HG03439 (cell line): ENCODE measurements at regions not wholly inside any gene's neighbourhood (a gene's known extent, or its start where the extent isn't known, plus 50 kb on each side); places are given as distances from the start of the nearest gene placed in this dataset.

Experiments used
- ATAC-seq: cut with Tn5 transposase; IDR thresholded peaks from one replicate; pipeline ENCODE4 v1.9.1; 2021; ENCODE audit warnings: mild to moderate bottlenecking, moderate library complexity; ENCODE audit not compliant: unreplicated experiment

- no peak for ATAC-seq
Measured at GRCh38 chr4:165716472-165716871, 156.6 kb upstream of the TLL1 start.

- no peak for ATAC-seq
Measured at GRCh38 chr4:165718660-165719059, 154.4 kb upstream of the TLL1 start.

- ATAC-seq = no peak
Measured at GRCh38 chr4:165720411-165721082, 152.5 kb upstream of the TLL1 start.

GRCh38 chr4:165721815-165722214 lies 151.2 kb upstream of the TLL1 start:
- no peak for ATAC-seq

GRCh38 chr4:165723051-165723795 lies 149.8 kb upstream of the TLL1 start:
- ATAC-seq = no peak

GRCh38 chr4:165724786-165725185 lies 148.3 kb upstream of the TLL1 start:
- ATAC-seq = no peak

GRCh38 chr4:165725352-165725751 lies 147.7 kb upstream of the TLL1 start:
- ATAC-seq = no peak

GRCh38 chr4:165726831-165727230 lies 146.2 kb upstream of the TLL1 start:
- no peak for ATAC-seq

GRCh38 chr4:165737309-165737972 lies 135.6 kb upstream of the TLL1 start:
- ATAC-seq = no peak

- peak; percentile 44 for ATAC-seq
Measured at GRCh38 chr4:165738571-165738970, 134.5 kb upstream of the TLL1 start.

GRCh38 chr4:165740911-165741310 lies 132.1 kb upstream of the TLL1 start:
- ATAC-seq = no peak

GRCh38 chr4:165743422-165743821 lies 129.6 kb upstream of the TLL1 start:
- ATAC-seq = no peak

- ATAC-seq = no peak
Measured at GRCh38 chr4:165744370-165744769, 128.7 kb upstream of the TLL1 start.

- no peak for ATAC-seq
Measured at GRCh38 chr4:165748321-165748720, 124.7 kb upstream of the TLL1 start.

- ATAC-seq = no peak
Measured at GRCh38 chr4:165751882-165752281, 121.2 kb upstream of the TLL1 start.

GRCh38 chr4:165754664-165755063 lies 118.4 kb upstream of the TLL1 start:
- ATAC-seq = no peak

- ATAC-seq = no peak
Measured at GRCh38 chr4:165756836-165757235, 116.2 kb upstream of the TLL1 start.

GRCh38 chr4:165757451-165757850 lies 115.6 kb upstream of the TLL1 start:
- ATAC-seq = no peak

GRCh38 chr4:165758086-165758485 lies 115.0 kb upstream of the TLL1 start:
- ATAC-seq = no peak

- no peak for ATAC-seq
Measured at GRCh38 chr4:165760182-165760581, 112.9 kb upstream of the TLL1 start.

GRCh38 chr4:165761963-165762362 lies 111.1 kb upstream of the TLL1 start:
- ATAC-seq = no peak

- ATAC-seq = no peak
Measured at GRCh38 chr4:165763640-165764039, 109.4 kb upstream of the TLL1 start.
